ENCODE measurements at regions not wholly inside any gene's neighbourhood (a gene's known extent, or its start where the extent isn't known, plus 50 kb on each side); places are given as distances from the start of the nearest gene placed in this dataset.

- intact Hi-C loops (cut with micrococcal nuclease; ENCODE audit: unreplicated experiment) (no loop called here), in situ Hi-C loops (cut with MboI) (no loop called here)
- Histone ChIP-seq H3K9me3 (replicated peaks; ENCODE audit: control insufficient read depth, insufficient read depth, low read length) (no peaks in the 10 kb centered on the region), H3K4me2 (ENCODE audit: control insufficient read depth, insufficient read depth) (no peak overlapping the region), H3K4me1 (ENCODE audit: control insufficient read depth, insufficient read depth, low read length) (no peaks in the 10 kb centered on the region), H3K4me3 (no peak overlapping the region), H4K20me1 (ENCODE audit: control insufficient read depth, insufficient read depth) (no peaks in the 10 kb centered on the region), H2AFZ (ENCODE audit: control insufficient read depth, low read depth, low read length) (no peak overlapping the region), H3K36me3 (ENCODE audit: control insufficient read depth in 2 of 2, insufficient read depth in 2 of 2, low read length in 1 of 2) (no peaks in the 10 kb centered on the region), H3K79me2 (ENCODE audit: control insufficient read depth, insufficient read depth, low read length) (no peaks in the 10 kb centered on the region), H3K27me3 (replicated peaks in 1 of 2; ENCODE audit: control insufficient read depth in 2 of 2, insufficient read depth in 2 of 2, low read length in 1 of 2) (no peaks in the 10 kb centered on the region; a peak in 1 of 4 replicates), H3K27ac (ENCODE audit: control insufficient read depth, insufficient read depth) (no peak overlapping the region), H3K9ac (ENCODE audit: control insufficient read depth, insufficient read depth, low read length) (no peak overlapping the region)
- BruUV-seq (replicated peaks), result no TSS peak
- FAIRE-seq (no peak), DNase-seq (ENCODE audit: low read depth, low spot score) (no peak), ATAC-seq (no peak)
- CTCF ChIA-PET, result interaction anchor here (1.2 kb wide), 1 partner anchor 35 kb away, joined by 5 read pairs; no protein-coding TSS in a partner anchor
- POLR2A ChIA-PET, result no interaction called here
- SMC1A ChIA-PET (ENCODE audit: uncharacterized antibody, unreplicated experiment), result no interaction called here
- RAD21 ChIA-PET (ENCODE audit: unreplicated experiment), result no interaction called here
- TF ChIP-seq, protein P1, sequence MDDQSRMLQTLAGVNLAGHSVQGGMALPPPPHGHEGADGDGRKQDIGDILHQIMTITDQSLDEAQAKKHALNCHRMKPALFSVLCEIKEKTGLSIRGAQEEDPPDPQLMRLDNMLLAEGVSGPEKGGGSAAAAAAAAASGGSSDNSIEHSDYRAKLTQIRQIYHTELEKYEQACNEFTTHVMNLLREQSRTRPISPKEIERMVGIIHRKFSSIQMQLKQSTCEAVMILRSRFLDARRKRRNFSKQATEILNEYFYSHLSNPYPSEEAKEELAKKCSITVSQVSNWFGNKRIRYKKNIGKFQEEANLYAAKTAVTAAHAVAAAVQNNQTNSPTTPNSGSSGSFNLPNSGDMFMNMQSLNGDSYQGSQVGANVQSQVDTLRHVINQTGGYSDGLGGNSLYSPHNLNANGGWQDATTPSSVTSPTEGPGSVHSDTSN (IDR thresholded peaks at IDR 0.05; ENCODE audit: insufficient replicate concordance, low read depth, low read length), result no peak
- TF ChIP-seq, protein P2, sequence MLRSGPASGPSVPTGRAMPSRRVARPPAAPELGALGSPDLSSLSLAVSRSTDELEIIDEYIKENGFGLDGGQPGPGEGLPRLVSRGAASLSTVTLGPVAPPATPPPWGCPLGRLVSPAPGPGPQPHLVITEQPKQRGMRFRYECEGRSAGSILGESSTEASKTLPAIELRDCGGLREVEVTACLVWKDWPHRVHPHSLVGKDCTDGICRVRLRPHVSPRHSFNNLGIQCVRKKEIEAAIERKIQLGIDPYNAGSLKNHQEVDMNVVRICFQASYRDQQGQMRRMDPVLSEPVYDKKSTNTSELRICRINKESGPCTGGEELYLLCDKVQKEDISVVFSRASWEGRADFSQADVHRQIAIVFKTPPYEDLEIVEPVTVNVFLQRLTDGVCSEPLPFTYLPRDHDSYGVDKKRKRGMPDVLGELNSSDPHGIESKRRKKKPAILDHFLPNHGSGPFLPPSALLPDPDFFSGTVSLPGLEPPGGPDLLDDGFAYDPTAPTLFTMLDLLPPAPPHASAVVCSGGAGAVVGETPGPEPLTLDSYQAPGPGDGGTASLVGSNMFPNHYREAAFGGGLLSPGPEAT (IDR thresholded peaks at IDR 0.05; ENCODE audit: low read depth), result no peak
- no peak for TF ChIP-seq ZNF217 (IDR thresholded peaks at IDR 0.05)
- WGBS (ENCODE audit: insufficient coverage, insufficient replicate concordance, low lambda C conversion rate, missing lambda C conversion rate), result 42% methylated on average over 10 of the region's 10 CpGs
These were observed 196.5 kb downstream of the KLF13 start for GRCh38 chr15:31523027-31523654.

GRCh38 chr15:31523655-31524049, 197.0 kb downstream of the KLF13 start:
- TF ChIP-seq RAD51 (IDR thresholded peaks at IDR 0.05) (no peak), SRF (IDR thresholded peaks at IDR 0.05; ENCODE audit: low read depth in 2 of 2, low read length in 2 of 2) (no peak), NFIC (IDR thresholded peaks at IDR 0.05; ENCODE audit: low read depth, low read length) (no peak), KDM1A (IDR thresholded peaks at IDR 0.05; ENCODE audit: borderline replicate concordance) (no peak), GABPA (IDR thresholded peaks at IDR 0.05; ENCODE audit: low read depth) (no peak), HSF1 (IDR thresholded peaks at IDR 0.05; ENCODE audit: low read depth, low read length) (no peak), EP300 (IDR thresholded peaks at IDR 0.05; ENCODE audit: borderline replicate concordance in 1 of 2, control insufficient read depth in 1 of 2, low read depth in 2 of 2, low read length in 2 of 2) (no peak)
- Histone ChIP-seq H3K9me3 (replicated peaks; ENCODE audit: control insufficient read depth, insufficient read depth, low read length) (no peaks in the 10 kb centered on the region), H4K20me1 (ENCODE audit: control insufficient read depth, insufficient read depth) (no peaks in the 10 kb centered on the region), H3K4me2 (ENCODE audit: control insufficient read depth, insufficient read depth) (no peak overlapping the region), H3K27me3 (replicated peaks in 1 of 2; ENCODE audit: control insufficient read depth in 2 of 2, insufficient read depth in 2 of 2, low read length in 1 of 2) (no peaks in the 10 kb centered on the region; a peak in 1 of 4 replicates), H3K4me3 (no peak overlapping the region), H3K27ac (ENCODE audit: control insufficient read depth, insufficient read depth) (no peak overlapping the region), H3K9ac (ENCODE audit: control insufficient read depth, insufficient read depth, low read length) (no peak overlapping the region), H3K79me2 (ENCODE audit: control insufficient read depth, insufficient read depth, low read length) (no peaks in the 10 kb centered on the region), H2AFZ (ENCODE audit: control insufficient read depth, low read depth, low read length) (no peak overlapping the region), H3K4me1 (ENCODE audit: control insufficient read depth, insufficient read depth, low read length) (no peaks in the 10 kb centered on the region), H3K36me3 (ENCODE audit: control insufficient read depth in 2 of 2, insufficient read depth in 2 of 2, low read length in 1 of 2) (no peaks in the 10 kb centered on the region)
- intact Hi-C loops (cut with micrococcal nuclease; ENCODE audit: unreplicated experiment) (no loop called here), in situ Hi-C loops (cut with MboI) (no loop called here)
- DNase-seq (ENCODE audit: low read depth, low spot score) (no peak), FAIRE-seq (no peak), ATAC-seq (no peak)
- no TSS peak for BruUV-seq (replicated peaks)
- ChIA-PET CTCF (no interaction called here), RAD21 (ENCODE audit: unreplicated experiment) (no interaction called here), SMC1A (ENCODE audit: uncharacterized antibody, unreplicated experiment) (no interaction called here), POLR2A (no interaction called here)
- 65% methylated on average over 5 of the region's 5 CpGs for WGBS (ENCODE audit: insufficient coverage, insufficient replicate concordance, low lambda C conversion rate, missing lambda C conversion rate)

Data from GM12878 (cell line).